Vagina (tissue), 2 donors: ENCODE measurements at regions not wholly inside any gene's neighbourhood (a gene's known extent, or its start where the extent isn't known, plus 50 kb on each side); places are given as distances from the start of the nearest gene placed in this dataset.

ENCODE experiments used
- DNase-seq, 2 donors: peaks; one replicate each; pipeline ENCODE4 v3.0.0-alpha.2; 2017; ENCODE audit errors: extremely low spot score in 2 of 2
- H3K27ac ChIP-seq: fragments of 200-600 bp; sonication (generic); one replicate; pipeline ENCODE4 v1.5.1; 2019
- H3K27me3 ChIP-seq: fragments of 200-600 bp; sonication (generic); one replicate; pipeline ENCODE4 v1.5.1; 2019
- H3K36me3 ChIP-seq, 2 donors: fragments of 200-600 bp; sonication (generic); one replicate each; pipeline ENCODE4 v1.5.1; 2017 to 2019
- H3K4me1 ChIP-seq: fragments of 200-600 bp; sonication (generic); one replicate; pipeline ENCODE4 v1.5.1; 2019
- H3K4me3 ChIP-seq, 2 donors: fragments of 200-600 bp; sonication (generic); 1 replicate in 1 of 2; 2 replicates in 1 of 2; pipeline ENCODE4 v1.5.1; 2016 to 2019
- H3K9me3 ChIP-seq: fragments of 200-600 bp; sonication (generic); one replicate; pipeline ENCODE4 v1.5.1; 2019
- CTCF ChIP-seq, 3 experiments: fragments of 450-650 bp in 2 of 3; fragments of 200-600 bp in 1 of 3; sonication (generic) in 1 of 3; IDR thresholded peaks; one replicate each; pipeline ENCODE4 v1.5.1; 2017 to 2019; ENCODE audit warnings: antibody characterized with exemption in 3 of 3, mild to moderate bottlenecking in 2 of 3, moderate library complexity in 2 of 3
- POLR2A ChIP-seq, 2 donors: fragments of 450-650 bp; IDR thresholded peaks; one replicate each; pipeline ENCODE4 v1.6.1; 2017; ENCODE audit warnings: antibody characterized with exemption in 2 of 2, mild to moderate bottlenecking in 2 of 2, moderate library complexity in 2 of 2
- POLR2AphosphoS5 ChIP-seq, 2 donors: sonication (generic); formaldehyde crosslinking; IDR thresholded peaks; one replicate each; pipeline ENCODE4 v1.9.0; 2017; ENCODE audit warnings: antibody characterized with exemption in 2 of 2, mild to moderate bottlenecking in 2 of 2, low read depth in 1 of 2; ENCODE audit not compliant: insufficient read depth in 1 of 2
- intact Hi-C: fragments of 100-400 bp; cut with DNase I; formaldehyde crosslinking; loops from one replicate; pipeline ENCODE4 v1.15.1; 2023

- H3K27ac ChIP-seq, result no peak overlapping the region
- no peaks in the 10 kb centered on the region for H3K36me3 ChIP-seq
- H3K27me3 ChIP-seq, result no peaks in the 10 kb centered on the region
- intact Hi-C loops, result no loop called here
- DNase-seq, result no peak
- no peak overlapping the region for H3K4me3 ChIP-seq
- TF ChIP-seq CTCF (IDR thresholded peaks at IDR 0.05) (no peak), POLR2AphosphoS5 (IDR thresholded peaks at IDR 0.05; ENCODE audit: insufficient read depth in 1 of 2, low read depth in 1 of 2) (no peak), POLR2A (IDR thresholded peaks at IDR 0.05) (no peak)
- no peaks in the 10 kb centered on the region for H3K9me3 ChIP-seq
- no peaks in the 10 kb centered on the region for H3K4me1 ChIP-seq
Measured at GRCh38 chr10:57723305-57723704, 544.4 kb downstream of the IPMK start.

DNA sequence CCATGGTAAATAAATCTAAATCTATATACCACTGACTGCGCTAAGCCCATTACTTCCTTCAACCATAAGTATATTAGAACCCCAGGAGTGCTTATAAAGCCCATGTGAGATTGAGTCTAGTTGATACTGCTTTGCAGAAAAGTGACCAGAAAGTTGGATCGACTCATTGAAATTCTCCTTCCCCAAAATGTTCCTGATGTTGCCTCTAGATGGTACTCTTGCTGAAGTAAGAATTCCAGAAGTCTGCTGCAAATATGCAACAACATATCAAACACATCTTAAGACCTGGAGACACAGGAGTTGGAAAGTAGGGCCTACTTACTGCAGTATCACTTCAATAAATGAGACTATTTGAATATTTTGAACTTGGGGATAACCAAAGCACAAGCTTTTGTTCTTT lies 550.8 kb downstream of the IPMK start:
- H3K36me3 ChIP-seq, result no peaks in the 10 kb centered on the region
- H3K4me1 ChIP-seq, result no peaks in the 10 kb centered on the region
- DNase-seq, result no peak
- TF ChIP-seq POLR2A (IDR thresholded peaks at IDR 0.05) (no peak), POLR2AphosphoS5 (IDR thresholded peaks at IDR 0.05; ENCODE audit: insufficient read depth in 1 of 2, low read depth in 1 of 2) (no peak)
- H3K27ac ChIP-seq, result no peak overlapping the region
- H3K27me3 ChIP-seq, result no peaks in the 10 kb centered on the region
- intact Hi-C loops, result no loop called here
- H3K4me3 ChIP-seq, result no peak overlapping the region
- no peaks in the 10 kb centered on the region for H3K9me3 ChIP-seq

DNA sequence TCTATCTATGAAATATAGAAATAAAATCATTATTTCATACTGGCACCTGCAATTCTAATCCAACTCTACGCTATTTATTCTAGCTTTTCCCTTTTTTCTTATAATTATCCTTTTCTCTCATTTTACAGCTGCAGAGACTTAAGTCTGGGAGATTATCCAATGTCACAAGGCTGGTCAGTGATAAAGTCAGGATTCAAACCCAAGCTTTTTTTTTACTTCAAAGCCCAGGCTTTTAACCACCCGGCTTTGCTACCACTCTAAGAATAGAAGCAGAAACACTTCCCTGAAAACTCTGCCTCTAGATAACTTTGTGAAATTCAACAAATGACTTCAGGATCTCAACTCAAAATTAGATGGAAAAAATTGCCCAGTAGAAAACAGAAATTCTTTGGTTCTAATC lies 552.5 kb downstream of the IPMK start:
- intact Hi-C loops, result no loop called here
- TF ChIP-seq POLR2AphosphoS5 (IDR thresholded peaks at IDR 0.05; ENCODE audit: insufficient read depth in 1 of 2, low read depth in 1 of 2) (no peak), POLR2A (IDR thresholded peaks at IDR 0.05) (no peak), CTCF (IDR thresholded peaks at IDR 0.05) (no peak)
- Histone ChIP-seq H3K27me3 (no peaks in the 10 kb centered on the region), H3K9me3 (no peaks in the 10 kb centered on the region), H3K4me1 (no peaks in the 10 kb centered on the region), H3K4me3 (no peak overlapping the region), H3K27ac (no peak overlapping the region), H3K36me3 (no peaks in the 10 kb centered on the region)
- DNase-seq, result no peak

DNA sequence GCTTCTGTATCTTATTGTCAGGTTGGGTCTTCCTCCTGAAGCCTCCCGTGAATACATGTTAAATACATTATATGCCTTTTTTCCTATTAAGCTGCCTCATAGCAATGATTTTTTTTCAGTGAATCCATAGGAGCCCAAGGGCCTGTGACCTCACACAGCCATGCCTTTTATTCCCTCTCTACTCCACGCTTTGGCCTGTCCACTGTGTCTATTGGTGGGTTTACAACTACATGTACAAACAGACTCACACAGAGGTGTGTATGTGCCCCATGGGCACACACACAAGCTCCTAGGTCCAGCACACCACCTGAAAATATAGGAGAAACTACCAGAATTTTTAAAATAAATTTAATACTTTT lies 560.4 kb downstream of the IPMK start:
- intact Hi-C loops, result no loop called here
- Histone ChIP-seq H3K27ac (no peak overlapping the region), H3K4me1 (no peaks in the 10 kb centered on the region), H3K4me3 (no peak overlapping the region), H3K9me3 (no peaks in the 10 kb centered on the region), H3K36me3 (no peaks in the 10 kb centered on the region), H3K27me3 (no peaks in the 10 kb centered on the region)
- no peak for DNase-seq
- TF ChIP-seq CTCF (IDR thresholded peaks at IDR 0.05) (no peak), POLR2A (IDR thresholded peaks at IDR 0.05) (no peak), POLR2AphosphoS5 (IDR thresholded peaks at IDR 0.05; ENCODE audit: insufficient read depth in 1 of 2, low read depth in 1 of 2) (no peak)

DNA sequence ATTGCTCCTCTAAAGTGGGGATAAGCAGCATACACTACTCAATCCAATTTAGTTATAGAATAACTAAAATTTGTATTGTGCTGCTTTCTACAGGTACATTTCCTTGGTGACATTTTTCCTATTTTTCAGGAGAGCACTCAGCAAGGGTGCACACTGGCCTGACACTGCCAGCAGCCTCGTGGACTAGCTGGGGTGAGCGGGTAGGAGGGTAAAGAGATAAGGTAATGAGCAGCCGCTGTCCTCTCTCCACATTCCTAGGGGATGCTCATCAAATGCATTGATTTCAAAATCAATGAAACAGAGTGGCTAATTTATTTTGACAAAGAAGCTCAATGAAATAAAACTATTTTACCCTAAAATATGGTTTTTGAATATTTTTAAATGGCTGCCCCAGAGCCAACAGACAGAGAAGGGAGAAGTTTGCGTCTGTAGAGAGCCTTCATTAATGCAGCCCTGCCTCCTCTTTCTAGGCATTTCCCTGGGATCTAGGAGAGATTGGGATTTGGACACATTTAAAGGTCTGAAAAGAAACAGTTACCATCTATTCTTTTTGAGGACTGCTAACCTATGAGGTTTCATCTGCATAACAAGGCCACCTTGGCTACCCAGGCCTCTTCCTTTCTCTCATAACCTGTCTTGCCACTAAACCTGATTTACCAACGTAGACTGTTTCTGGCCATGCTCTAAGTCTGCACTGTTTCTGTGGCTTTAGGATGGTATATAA lies 561.0 kb downstream of the IPMK start:
- Histone ChIP-seq H3K4me1 (no peaks in the 10 kb centered on the region), H3K4me3 (no peak overlapping the region), H3K27me3 (no peaks in the 10 kb centered on the region), H3K36me3 (no peaks in the 10 kb centered on the region), H3K9me3 (no peaks in the 10 kb centered on the region), H3K27ac (no peak overlapping the region)
- DNase-seq, result no peak
- intact Hi-C loops, result no loop called here
- TF ChIP-seq CTCF (IDR thresholded peaks at IDR 0.05), result no peak
- no peak for TF ChIP-seq POLR2A (IDR thresholded peaks at IDR 0.05)
- TF ChIP-seq POLR2AphosphoS5 (IDR thresholded peaks at IDR 0.05; ENCODE audit: insufficient read depth in 1 of 2, low read depth in 1 of 2), result no peak
